ENCODE measurements at regions not wholly inside any gene's neighbourhood (a gene's known extent, or its start where the extent isn't known, plus 50 kb on each side); places are given as distances from the start of the nearest gene placed in this dataset.

GRCh38 chr7:123343611-123344010, 143.8 kb upstream of the SLC13A1 start:
- H3K9me3 ChIP-seq (replicated peaks; ENCODE audit: control insufficient read depth, insufficient read depth, low read length) = no peaks in the 10 kb centered on the region
- FAIRE-seq (no peak), DNase-seq (ENCODE audit: low read depth, low spot score) (no peak)
- intact Hi-C loops (cut with micrococcal nuclease) (no loop called here), dilution Hi-C loops (cut with MboI; ENCODE audit: extremely low pct_ligation_motif_present, low sequenced_read_pairs) (no loop called here)
- H3K4me2 ChIP-seq (ENCODE audit: insufficient read depth, low read length) = no peak overlapping the region
- CTCF ChIA-PET = no interaction called here
- H3K4me3 ChIP-seq (replicated peaks in 1 of 3; ENCODE audit: insufficient read depth in 1 of 3, low read depth in 1 of 3, low read length in 3 of 3) = no peak overlapping the region
- H3K36me3 ChIP-seq (ENCODE audit: control insufficient read depth in 2 of 2, extremely low read depth in 1 of 2, insufficient read depth in 2 of 2, low read length in 2 of 2) = no peaks in the 10 kb centered on the region
- no peaks in the 10 kb centered on the region for H3K27me3 ChIP-seq (ENCODE audit: control insufficient read depth in 2 of 2, insufficient read depth in 2 of 2, low read length in 2 of 2)
- H3K4me1 ChIP-seq (ENCODE audit: control insufficient read depth, extremely low read depth, insufficient read depth, low read length) = no peaks in the 10 kb centered on the region
- H3K9ac ChIP-seq (replicated peaks; ENCODE audit: extremely low read depth, insufficient read depth, low read length) = no peak overlapping the region
- H3K27ac ChIP-seq (ENCODE audit: insufficient read depth, low read depth, low read length) = no peak overlapping the region
- BruUV-seq (replicated peaks) = no TSS peak
- H2AFZ ChIP-seq (ENCODE audit: low read depth, low read length) = no peak overlapping the region
- TF ChIP-seq EZH2 (IDR thresholded peaks at IDR 0.05; ENCODE audit: borderline replicate concordance, low read depth, low read length, severe bottlenecking) (no peak), GATA2 (IDR thresholded peaks at IDR 0.05; ENCODE audit: insufficient read depth, insufficient read length, low read depth, low read length) (no peak), JUN (IDR thresholded peaks at IDR 0.05; ENCODE audit: borderline replicate concordance, insufficient read depth, insufficient read length, low read depth) (no peak), POLR2A (IDR thresholded peaks at IDR 0.05; ENCODE audit: low read depth, low read length) (no peak), FOS (IDR thresholded peaks at IDR 0.05; ENCODE audit: borderline replicate concordance, insufficient read depth, low read length) (no peak), MYC (IDR thresholded peaks at IDR 0.05; ENCODE audit: low read depth, low read length) (no peak), POLR2AphosphoS5 (IDR thresholded peaks at IDR 0.05; ENCODE audit: insufficient read depth, low read depth, low read length) (no peak), MAX (IDR thresholded peaks at IDR 0.05; ENCODE audit: insufficient read depth, insufficient read length) (no peak)
- TF ChIP-seq, protein P1, sequence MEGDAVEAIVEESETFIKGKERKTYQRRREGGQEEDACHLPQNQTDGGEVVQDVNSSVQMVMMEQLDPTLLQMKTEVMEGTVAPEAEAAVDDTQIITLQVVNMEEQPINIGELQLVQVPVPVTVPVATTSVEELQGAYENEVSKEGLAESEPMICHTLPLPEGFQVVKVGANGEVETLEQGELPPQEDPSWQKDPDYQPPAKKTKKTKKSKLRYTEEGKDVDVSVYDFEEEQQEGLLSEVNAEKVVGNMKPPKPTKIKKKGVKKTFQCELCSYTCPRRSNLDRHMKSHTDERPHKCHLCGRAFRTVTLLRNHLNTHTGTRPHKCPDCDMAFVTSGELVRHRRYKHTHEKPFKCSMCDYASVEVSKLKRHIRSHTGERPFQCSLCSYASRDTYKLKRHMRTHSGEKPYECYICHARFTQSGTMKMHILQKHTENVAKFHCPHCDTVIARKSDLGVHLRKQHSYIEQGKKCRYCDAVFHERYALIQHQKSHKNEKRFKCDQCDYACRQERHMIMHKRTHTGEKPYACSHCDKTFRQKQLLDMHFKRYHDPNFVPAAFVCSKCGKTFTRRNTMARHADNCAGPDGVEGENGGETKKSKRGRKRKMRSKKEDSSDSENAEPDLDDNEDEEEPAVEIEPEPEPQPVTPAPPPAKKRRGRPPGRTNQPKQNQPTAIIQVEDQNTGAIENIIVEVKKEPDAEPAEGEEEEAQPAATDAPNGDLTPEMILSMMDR (IDR thresholded peaks at IDR 0.05; ENCODE audit: extremely low read depth in 1 of 2, insufficient read depth in 1 of 2, low read depth in 1 of 2, low read length in 2 of 2) = no peak
- H3K79me2 ChIP-seq (ENCODE audit: control insufficient read depth, insufficient read depth, low read length) = no peaks in the 10 kb centered on the region
- no peaks in the 10 kb centered on the region for H3K9me1 ChIP-seq (replicated peaks; ENCODE audit: control insufficient read depth, extremely low read depth, insufficient read depth, low read length)
- H4K20me1 ChIP-seq (replicated peaks; ENCODE audit: control insufficient read depth, extremely low read depth, insufficient read depth, low read length) = no peaks in the 10 kb centered on the region
- POLR2A ChIA-PET = no interaction called here

All from endothelial cell of umbilical vein (primary cell).